Upper lobe of left lung (tissue), 4 donors: ENCODE measurements at regions not wholly inside any gene's neighbourhood (a gene's known extent, or its start where the extent isn't known, plus 50 kb on each side); places are given as distances from the start of the nearest gene placed in this dataset.

Source experiments
- POLR2AphosphoS5 ChIP-seq, 2 donors: sonication (generic); formaldehyde crosslinking; IDR thresholded peaks; one replicate each; pipeline ENCODE4 v1.5.1; 2017; ENCODE audit warnings: antibody characterized with exemption in 2 of 2
- TF ChIP-seq, protein P1 (sequence below), 6 experiments: fragments of 450-650 bp in 4 of 6; fragments of 200-600 bp in 2 of 6; sonication (generic) in 2 of 6; IDR thresholded peaks; one replicate each; pipeline ENCODE4 v1.5.1; 2016 to 2019; ENCODE audit warnings: antibody characterized with exemption in 6 of 6

DNA sequence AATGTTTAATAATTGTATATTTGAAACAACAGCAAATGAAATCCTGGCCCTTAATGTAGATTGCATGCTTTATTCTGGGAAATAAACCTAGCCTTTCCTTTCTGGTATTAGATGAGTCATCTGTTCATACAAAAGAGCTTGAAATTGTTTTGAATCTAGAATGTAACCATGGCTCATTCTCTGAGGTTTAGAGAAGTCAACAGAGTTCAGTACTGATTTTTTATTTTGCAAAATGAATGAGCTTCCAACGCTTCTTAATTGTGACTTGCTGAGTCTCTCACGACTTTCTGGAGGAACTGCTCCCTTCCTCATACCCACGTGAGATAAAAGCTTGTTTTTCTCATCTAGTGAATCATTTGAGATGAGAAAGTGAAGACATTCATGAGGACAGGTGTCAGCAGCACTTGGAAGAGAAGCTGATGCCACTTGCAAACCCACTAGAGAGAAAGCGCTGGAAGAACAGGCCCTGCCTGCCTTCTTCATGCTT, 509.6 kb downstream of the VRK1 start:
- TF ChIP-seq, protein P1, sequence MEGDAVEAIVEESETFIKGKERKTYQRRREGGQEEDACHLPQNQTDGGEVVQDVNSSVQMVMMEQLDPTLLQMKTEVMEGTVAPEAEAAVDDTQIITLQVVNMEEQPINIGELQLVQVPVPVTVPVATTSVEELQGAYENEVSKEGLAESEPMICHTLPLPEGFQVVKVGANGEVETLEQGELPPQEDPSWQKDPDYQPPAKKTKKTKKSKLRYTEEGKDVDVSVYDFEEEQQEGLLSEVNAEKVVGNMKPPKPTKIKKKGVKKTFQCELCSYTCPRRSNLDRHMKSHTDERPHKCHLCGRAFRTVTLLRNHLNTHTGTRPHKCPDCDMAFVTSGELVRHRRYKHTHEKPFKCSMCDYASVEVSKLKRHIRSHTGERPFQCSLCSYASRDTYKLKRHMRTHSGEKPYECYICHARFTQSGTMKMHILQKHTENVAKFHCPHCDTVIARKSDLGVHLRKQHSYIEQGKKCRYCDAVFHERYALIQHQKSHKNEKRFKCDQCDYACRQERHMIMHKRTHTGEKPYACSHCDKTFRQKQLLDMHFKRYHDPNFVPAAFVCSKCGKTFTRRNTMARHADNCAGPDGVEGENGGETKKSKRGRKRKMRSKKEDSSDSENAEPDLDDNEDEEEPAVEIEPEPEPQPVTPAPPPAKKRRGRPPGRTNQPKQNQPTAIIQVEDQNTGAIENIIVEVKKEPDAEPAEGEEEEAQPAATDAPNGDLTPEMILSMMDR (IDR thresholded peaks at IDR 0.05): no peak
- no peak for TF ChIP-seq POLR2AphosphoS5 (IDR thresholded peaks at IDR 0.05)
